ENCODE measurements at regions not wholly inside any gene's neighbourhood (a gene's known extent, or its start where the extent isn't known, plus 50 kb on each side); places are given as distances from the start of the nearest gene placed in this dataset.

DNA sequence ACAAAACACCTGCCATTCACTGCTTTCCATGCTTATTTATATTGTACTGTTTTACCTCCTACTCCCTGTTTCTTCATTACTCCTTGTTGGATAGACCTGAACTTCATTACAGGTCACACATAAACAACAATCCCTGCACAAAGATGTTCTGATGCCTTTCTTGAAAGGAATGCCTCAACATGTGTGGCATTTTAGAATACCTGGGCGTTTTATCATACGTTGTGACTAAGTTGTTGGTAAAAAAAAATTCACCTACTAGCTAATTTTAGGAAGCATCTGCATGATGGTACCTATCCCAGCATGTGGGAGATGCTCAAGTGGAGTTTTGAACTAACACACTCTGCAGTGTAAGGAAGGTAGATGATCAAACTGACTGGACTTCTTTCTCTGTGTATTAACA is 604.1 kb downstream of the TAF11L14 start:
- no peak overlapping the region for H3K4me3 Mint-ChIP-seq
- intact Hi-C loops (cut with micrococcal nuclease), result no loop called here
- no peaks in the 10 kb centered on the region for H3K36me3 Mint-ChIP-seq (ENCODE audit: low read depth)
- ATAC-seq, result no peak
- ChIA-PET POLR2A (no interaction called here), CTCF (no interaction called here)
- H3K27me3 Mint-ChIP-seq, result no peaks in the 10 kb centered on the region
- peaks cover under 1% of the 10 kb centered on the region for H3K9me3 Mint-ChIP-seq
- no peak for DNase-seq
- H3K27ac Mint-ChIP-seq, result no peak overlapping the region
- H3K4me1 Mint-ChIP-seq (ENCODE audit: low read depth), result no peaks in the 10 kb centered on the region
- TF ChIP-seq, protein P1, sequence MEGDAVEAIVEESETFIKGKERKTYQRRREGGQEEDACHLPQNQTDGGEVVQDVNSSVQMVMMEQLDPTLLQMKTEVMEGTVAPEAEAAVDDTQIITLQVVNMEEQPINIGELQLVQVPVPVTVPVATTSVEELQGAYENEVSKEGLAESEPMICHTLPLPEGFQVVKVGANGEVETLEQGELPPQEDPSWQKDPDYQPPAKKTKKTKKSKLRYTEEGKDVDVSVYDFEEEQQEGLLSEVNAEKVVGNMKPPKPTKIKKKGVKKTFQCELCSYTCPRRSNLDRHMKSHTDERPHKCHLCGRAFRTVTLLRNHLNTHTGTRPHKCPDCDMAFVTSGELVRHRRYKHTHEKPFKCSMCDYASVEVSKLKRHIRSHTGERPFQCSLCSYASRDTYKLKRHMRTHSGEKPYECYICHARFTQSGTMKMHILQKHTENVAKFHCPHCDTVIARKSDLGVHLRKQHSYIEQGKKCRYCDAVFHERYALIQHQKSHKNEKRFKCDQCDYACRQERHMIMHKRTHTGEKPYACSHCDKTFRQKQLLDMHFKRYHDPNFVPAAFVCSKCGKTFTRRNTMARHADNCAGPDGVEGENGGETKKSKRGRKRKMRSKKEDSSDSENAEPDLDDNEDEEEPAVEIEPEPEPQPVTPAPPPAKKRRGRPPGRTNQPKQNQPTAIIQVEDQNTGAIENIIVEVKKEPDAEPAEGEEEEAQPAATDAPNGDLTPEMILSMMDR (IDR thresholded peaks at IDR 0.05), result no peak

DNA sequence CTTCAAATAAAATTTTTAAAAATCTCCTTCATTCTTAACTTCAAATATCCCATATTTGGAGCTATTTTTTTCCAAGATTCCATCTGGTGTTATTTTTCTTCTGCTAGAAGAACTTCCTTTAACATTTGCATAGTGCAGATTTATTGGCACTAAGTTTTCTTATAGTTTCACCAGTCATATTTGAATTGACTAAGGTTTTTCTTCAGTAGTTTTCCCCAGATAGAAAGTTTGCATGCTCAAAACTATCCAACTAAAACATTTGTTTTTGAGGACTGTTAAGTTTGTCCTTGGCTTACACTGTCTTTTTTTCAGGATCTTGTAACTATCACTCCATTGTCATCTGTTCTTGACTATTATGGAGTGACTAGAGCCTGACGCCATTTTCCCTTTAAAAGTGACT is 606.7 kb downstream of the TAF11L14 start:
- H3K27ac Mint-ChIP-seq, result no peak overlapping the region
- ChIA-PET POLR2A (no interaction called here), CTCF (no interaction called here)
- intact Hi-C loops (cut with micrococcal nuclease), result no loop called here
- DNase-seq (no peak), ATAC-seq (no peak)
- H3K27me3 Mint-ChIP-seq, result no peaks in the 10 kb centered on the region
- H3K36me3 Mint-ChIP-seq (ENCODE audit: low read depth), result no peaks in the 10 kb centered on the region
- peaks cover 6% of the 10 kb centered on the region for H3K9me3 Mint-ChIP-seq
- no peaks in the 10 kb centered on the region for H3K4me1 Mint-ChIP-seq (ENCODE audit: low read depth)
- no peak overlapping the region for H3K4me3 Mint-ChIP-seq
- TF ChIP-seq, protein P1 (IDR thresholded peaks at IDR 0.05), result no peak

DNA sequence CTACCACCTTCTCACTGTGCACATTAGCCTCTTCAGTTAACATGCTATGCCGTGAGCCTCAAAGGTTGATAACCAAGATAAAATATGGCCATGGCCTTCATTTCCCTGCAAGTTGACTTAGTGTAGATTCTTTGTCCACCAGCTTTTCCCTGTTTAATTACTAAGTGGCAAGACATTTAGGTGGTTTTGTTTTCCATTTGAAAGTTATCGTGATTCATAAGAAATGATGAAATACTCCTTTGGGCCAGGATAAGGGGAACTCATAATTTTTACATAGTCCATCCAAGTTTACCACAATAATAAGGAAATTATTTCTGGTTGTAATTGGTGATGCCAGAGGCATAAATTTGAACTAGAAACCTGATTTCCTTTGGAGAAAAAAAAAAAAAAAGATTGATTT is 609.6 kb downstream of the TAF11L14 start:
- no peak overlapping the region for H3K4me3 Mint-ChIP-seq
- TF ChIP-seq, protein P1 (IDR thresholded peaks at IDR 0.05), result no peak
- no peaks in the 10 kb centered on the region for H3K4me1 Mint-ChIP-seq (ENCODE audit: low read depth)
- no peak overlapping the region for H3K27ac Mint-ChIP-seq
- CTCF ChIA-PET, result no interaction called here
- ATAC-seq, result no peak
- no peaks in the 10 kb centered on the region for H3K27me3 Mint-ChIP-seq
- intact Hi-C loops (cut with micrococcal nuclease), result no loop called here
- POLR2A ChIA-PET, result no interaction called here
- H3K36me3 Mint-ChIP-seq (ENCODE audit: low read depth), result no peaks in the 10 kb centered on the region
- no peak for DNase-seq
- peaks cover 15% of the 10 kb centered on the region for H3K9me3 Mint-ChIP-seq

DNA sequence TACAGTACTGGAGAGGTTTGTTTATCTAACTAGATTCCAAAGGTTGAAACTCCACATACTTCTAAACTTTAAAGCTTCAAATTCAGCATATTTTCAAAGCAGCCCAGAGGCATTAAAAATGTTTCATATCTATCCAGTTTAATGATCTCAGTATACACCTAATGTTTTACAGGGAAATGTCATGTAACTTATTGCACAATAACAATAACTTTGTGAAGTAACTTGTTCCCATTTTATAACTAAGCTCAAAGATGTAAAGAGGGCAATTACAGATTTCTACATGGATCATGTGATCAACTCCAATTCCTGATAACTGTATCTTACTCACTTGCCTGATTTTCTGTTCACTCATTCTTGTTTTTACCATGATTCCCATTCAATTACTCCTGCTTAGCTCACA is 610.0 kb downstream of the TAF11L14 start:
- no peak for ATAC-seq
- Mint-ChIP-seq H3K4me1 (ENCODE audit: low read depth) (no peaks in the 10 kb centered on the region), H3K4me3 (no peak overlapping the region), H3K27ac (no peak overlapping the region), H3K27me3 (no peaks in the 10 kb centered on the region), H3K9me3 (peaks cover 15% of the 10 kb centered on the region), H3K36me3 (ENCODE audit: low read depth) (no peaks in the 10 kb centered on the region)
- intact Hi-C loops (cut with micrococcal nuclease), result no loop called here
- DNase-seq, result no peak
- TF ChIP-seq, protein P1 (IDR thresholded peaks at IDR 0.05), result no peak
- CTCF ChIA-PET, result no interaction called here
- POLR2A ChIA-PET, result no interaction called here

DNA sequence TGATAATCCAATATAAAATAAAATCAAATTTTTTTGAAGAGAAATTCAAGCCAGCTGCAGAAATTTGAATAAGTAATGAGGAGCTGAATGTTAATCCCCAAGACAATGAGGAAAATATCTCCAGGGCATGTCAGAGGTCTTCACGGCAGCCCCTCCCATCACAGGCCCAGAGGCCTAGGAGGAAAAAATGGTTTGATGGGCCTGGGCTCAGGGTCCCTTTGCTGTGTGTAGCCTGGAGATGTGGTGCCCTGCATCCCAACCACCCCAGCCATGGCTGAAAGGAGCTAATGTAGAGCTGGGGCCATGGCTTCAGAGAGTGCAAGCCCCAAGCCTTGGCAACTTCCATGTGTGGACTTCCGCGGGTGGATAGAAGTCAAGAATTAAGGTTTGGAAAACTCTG is 618.3 kb downstream of the TAF11L14 start:
- ChIA-PET CTCF (no interaction called here), POLR2A (no interaction called here)
- TF ChIP-seq, protein P1 (IDR thresholded peaks at IDR 0.05), result no peak
- Mint-ChIP-seq H3K9me3 (peaks cover 18% of the 10 kb centered on the region), H3K27ac (no peak overlapping the region), H3K4me3 (no peak overlapping the region), H3K4me1 (ENCODE audit: low read depth) (no peaks in the 10 kb centered on the region), H3K27me3 (no peaks in the 10 kb centered on the region), H3K36me3 (ENCODE audit: low read depth) (no peaks in the 10 kb centered on the region)
- intact Hi-C loops (cut with micrococcal nuclease), result no loop called here
- no peak for ATAC-seq
- DNase-seq, result no peak

Measured in activated CD8-positive, alpha-beta T cell treated with anti-CD3 and anti-CD28 coated beads for 36 hours (primary cell).